Caco-2 (cell line): ENCODE measurements at regions not wholly inside any gene's neighbourhood (a gene's known extent, or its start where the extent isn't known, plus 50 kb on each side); places are given as distances from the start of the nearest gene placed in this dataset.

Experiments used
- BruUV-seq: library from RNA; stranded (reverse); fragments of 400-500 nt; replicated peaks from 2 replicates; lab custom pipeline; 2021; lab: Mats Ljungman, UMichigan
- CTCF ChIA-PET: fragments of 300-600 bp; sonication (Branson Sonifier 250); formaldehyde crosslinking; loops from one replicate; lab custom pipeline; 2022; ENCODE audit warnings: antibody characterized with exemption; lab: Charles Lee
- POLR2A ChIA-PET: fragments of 300-600 bp; sonication (Branson Sonifier 250); formaldehyde crosslinking; loops from one replicate; lab custom pipeline; 2022; ENCODE audit warnings: antibody characterized with exemption; lab: Charles Lee
- DNase-seq, 2 experiments: peaks; one replicate each; pipeline versions ENCODE4 v3.0.0 to v3.0.0-alpha.2; 2020 to 2022
- H3K27me3 ChIP-seq: replicated peaks from 2 replicates; pipeline ENCODE4 v1.6.0; 2011; ENCODE audit warnings: low read length; ENCODE audit not compliant: control insufficient read depth, insufficient read depth
- H3K36me3 ChIP-seq: 2 replicates; pipeline ENCODE4 v1.5.1; 2011; ENCODE audit warnings: low read length; ENCODE audit not compliant: control insufficient read depth, insufficient read depth
- H3K4me1 ChIP-seq: fragments of 250-450 bp; sonication (Bioruptor Pico); 2 replicates; pipeline ENCODE4 v1.5.1; 2020; ENCODE audit warnings: mild to moderate bottlenecking
- H3K4me3 ChIP-seq: 2 replicates; pipeline ENCODE4 v1.5.1; 2011; ENCODE audit warnings: low read depth, mild to moderate bottlenecking, control low read depth, low read length
- H3K9me3 ChIP-seq: fragments of 250-450 bp; sonication (Bioruptor Pico); 2 replicates; pipeline ENCODE4 v1.5.1; 2020; ENCODE audit warnings: mild to moderate bottlenecking, moderate library complexity
- H3K27ac Mint-ChIP-seq: one replicate; pipeline ENCODE4 v1.8.0; 2022; ENCODE audit warnings: mixed read lengths; ENCODE audit not compliant: unreplicated experiment
- H3K27me3 Mint-ChIP-seq: one replicate; pipeline ENCODE4 v1.8.0; 2022; ENCODE audit warnings: mixed read lengths; ENCODE audit not compliant: insufficient read depth, unreplicated experiment
- H3K36me3 Mint-ChIP-seq: one replicate; pipeline ENCODE4 v1.8.0; 2022; ENCODE audit warnings: mild to moderate bottlenecking, mixed read lengths; ENCODE audit not compliant: insufficient read depth, unreplicated experiment
- H3K4me1 Mint-ChIP-seq: one replicate; pipeline ENCODE4 v1.8.0; 2022; ENCODE audit warnings: low read depth, mixed read lengths; ENCODE audit not compliant: unreplicated experiment
- H3K4me3 Mint-ChIP-seq: one replicate; pipeline ENCODE4 v1.8.0; 2022; ENCODE audit warnings: mild to moderate bottlenecking, moderate library complexity, mixed read lengths; ENCODE audit not compliant: unreplicated experiment
- H3K9me3 Mint-ChIP-seq: one replicate; pipeline ENCODE4 v1.8.0; 2022; ENCODE audit warnings: mixed read lengths; ENCODE audit not compliant: unreplicated experiment
- CTCF ChIP-seq, 2 experiments: fragments of 200-600 bp in 1 of 2; IDR thresholded peaks; 1 replicate in 1 of 2; 2 replicates in 1 of 2; pipeline versions ENCODE4 v1.5.1 to v1.8.0; 2011 to 2022; ENCODE audit warnings: antibody characterized with exemption in 1 of 2, control low read depth in 1 of 2, inconsistent platforms in 1 of 2, low read depth in 1 of 2, low read length in 1 of 2, mild to moderate bottlenecking in 1 of 2, moderate library complexity in 1 of 2; ENCODE audit not compliant: insufficient read depth in 1 of 2, severe bottlenecking in 1 of 2, unreplicated experiment in 1 of 2
- intact Hi-C: fragments of 100-400 bp; cut with micrococcal nuclease; formaldehyde crosslinking; loops from one replicate; pipeline ENCODE4 v1.10.0; 2022; ENCODE audit not compliant: unreplicated experiment

GRCh38 chr9:38293022-38293421 is 99.5 kb upstream of the ALDH1B1 start:
- POLR2A ChIA-PET: no interaction called here
- no TSS peak for BruUV-seq
- intact Hi-C loops: no loop called here

DNA sequence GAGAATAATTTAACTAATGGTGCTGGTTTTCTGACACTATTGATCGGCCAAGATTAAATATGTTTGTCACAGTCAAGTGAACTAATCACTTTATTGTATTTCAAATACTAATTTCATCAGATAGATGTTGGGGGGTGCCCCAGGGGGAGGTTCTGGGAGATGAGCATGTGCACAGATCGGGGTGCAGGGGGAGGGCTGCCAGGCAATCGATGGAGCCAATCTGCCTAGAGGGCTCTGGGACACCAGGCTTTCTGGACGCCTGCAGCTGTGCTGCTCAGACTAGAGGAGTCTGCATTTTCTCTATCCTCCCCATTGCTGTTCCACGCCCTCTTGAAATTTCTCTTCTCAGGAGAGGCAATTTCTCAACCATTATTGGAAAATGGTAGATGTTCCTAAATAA is 100.0 kb upstream of the ALDH1B1 start:
- ChIA-PET CTCF (no interaction called here), POLR2A (no interaction called here)
- H3K4me3 Mint-ChIP-seq: no peak overlapping the region
- no peaks in the 10 kb centered on the region for H3K9me3 Mint-ChIP-seq
- BruUV-seq: no TSS peak
- H3K27me3 Mint-ChIP-seq: peaks cover 10% of the 10 kb centered on the region
- intact Hi-C loops: no loop called here
- DNase-seq: no peak
- H3K9me3 ChIP-seq: no peaks in the 10 kb centered on the region
- H3K36me3 ChIP-seq: no peaks in the 10 kb centered on the region
- no peak overlapping the region for H3K27ac Mint-ChIP-seq
- H3K27me3 ChIP-seq: no peaks in the 10 kb centered on the region
- H3K36me3 Mint-ChIP-seq: no peaks in the 10 kb centered on the region
- no peaks in the 10 kb centered on the region for H3K4me1 ChIP-seq
- H3K4me3 ChIP-seq: no peak overlapping the region
- no peaks in the 10 kb centered on the region for H3K4me1 Mint-ChIP-seq
- TF ChIP-seq CTCF (IDR thresholded peaks at IDR 0.05; ENCODE audit: insufficient read depth in 1 of 2, low read depth in 1 of 2, low read length in 1 of 2, severe bottlenecking in 1 of 2, unreplicated experiment in 1 of 2): no peak

More at GRCh38 chr9:38293022-38293421, 99.5 kb upstream of the ALDH1B1 start:
- no peaks in the 10 kb centered on the region for H3K4me1 Mint-ChIP-seq
- no peak for DNase-seq
- no peaks in the 10 kb centered on the region for H3K36me3 ChIP-seq
- no peaks in the 10 kb centered on the region for H3K27me3 ChIP-seq
- CTCF ChIA-PET: no interaction called here
- H3K9me3 Mint-ChIP-seq: no peaks in the 10 kb centered on the region
- TF ChIP-seq CTCF (IDR thresholded peaks at IDR 0.05; ENCODE audit: insufficient read depth in 1 of 2, low read depth in 1 of 2, low read length in 1 of 2, severe bottlenecking in 1 of 2, unreplicated experiment in 1 of 2): no peak
- H3K36me3 Mint-ChIP-seq: no peaks in the 10 kb centered on the region
- H3K27ac Mint-ChIP-seq: no peak overlapping the region
- no peaks in the 10 kb centered on the region for H3K4me1 ChIP-seq
- no peaks in the 10 kb centered on the region for H3K9me3 ChIP-seq
- H3K4me3 ChIP-seq: no peak overlapping the region
- no peak overlapping the region for H3K4me3 Mint-ChIP-seq
- peaks cover 7% of the 10 kb centered on the region for H3K27me3 Mint-ChIP-seq

GRCh38 chr9:38289866-38290245 is 102.6 kb upstream of the ALDH1B1 start:
- DNase-seq: no peak
- H3K27me3 Mint-ChIP-seq: peaks cover 3% of the 10 kb centered on the region

More at GRCh38 chr9:38289866-38290245, 102.6 kb upstream of the ALDH1B1 start:
- Mint-ChIP-seq H3K9me3 (no peaks in the 10 kb centered on the region), H3K27ac (no peak overlapping the region), H3K4me3 (no peak overlapping the region), H3K36me3 (no peaks in the 10 kb centered on the region), H3K4me1 (no peaks in the 10 kb centered on the region)
- no peaks in the 10 kb centered on the region for H3K36me3 ChIP-seq
- ChIA-PET POLR2A (no interaction called here), CTCF (no interaction called here)
- intact Hi-C loops: no loop called here
- no peak for TF ChIP-seq CTCF (IDR thresholded peaks at IDR 0.05; ENCODE audit: insufficient read depth in 1 of 2, low read depth in 1 of 2, low read length in 1 of 2, severe bottlenecking in 1 of 2, unreplicated experiment in 1 of 2)
- H3K4me1 ChIP-seq: no peaks in the 10 kb centered on the region
- no peaks in the 10 kb centered on the region for H3K9me3 ChIP-seq
- H3K27me3 ChIP-seq: no peaks in the 10 kb centered on the region
- no peak overlapping the region for H3K4me3 ChIP-seq
- BruUV-seq: no TSS peak
